ENCODE measurements at regions not wholly inside any gene's neighbourhood (a gene's known extent, or its start where the extent isn't known, plus 50 kb on each side); places are given as distances from the start of the nearest gene placed in this dataset.

GRCh38 chr2:43138441-43138840 is 88.0 kb downstream of the ZFP36L2 start:
- Histone ChIP-seq H3K27me3 (replicated peaks in 1 of 2; ENCODE audit: control insufficient read depth in 2 of 2, insufficient read depth in 2 of 2, low read length in 1 of 2) (no peaks in the 10 kb centered on the region), H3K4me1 (ENCODE audit: control insufficient read depth, insufficient read depth, low read length) (peaks cover 37% of the 10 kb centered on the region), H4K20me1 (ENCODE audit: control insufficient read depth, insufficient read depth) (no peaks in the 10 kb centered on the region), H3K4me3 (no peak overlapping the region), H2AFZ (ENCODE audit: control insufficient read depth, low read depth, low read length) (no peak overlapping the region), H3K9ac (ENCODE audit: control insufficient read depth, insufficient read depth, low read length) (no peak overlapping the region), H3K79me2 (ENCODE audit: control insufficient read depth, insufficient read depth, low read length) (no peaks in the 10 kb centered on the region), H3K9me3 (replicated peaks; ENCODE audit: control insufficient read depth, insufficient read depth, low read length) (no peaks in the 10 kb centered on the region), H3K27ac (ENCODE audit: control insufficient read depth, insufficient read depth) (no peak overlapping the region), H3K4me2 (ENCODE audit: control insufficient read depth, insufficient read depth) (no peak overlapping the region), H3K36me3 (ENCODE audit: control insufficient read depth in 2 of 2, insufficient read depth in 2 of 2, low read length in 1 of 2) (no peaks in the 10 kb centered on the region)
- CTCF ChIA-PET = interaction anchor here (0.6 to 3.1 kb wide), 6 partner anchors 31 to 480 kb away, joined by 3 to 21 read pairs (median 4); no protein-coding TSS in a partner anchor
- DNase-seq (ENCODE audit: low read depth, low spot score) (no peak), FAIRE-seq (no peak), ATAC-seq (no peak)
- SMC1A ChIA-PET (ENCODE audit: uncharacterized antibody, unreplicated experiment) = interaction anchor here (0.6 to 2.2 kb wide), 5 partner anchors 9 to 346 kb away, joined by 3 to 13 read pairs (median 5); no protein-coding TSS in a partner anchor
- no peak for TF ChIP-seq BCLAF1 (IDR thresholded peaks at IDR 0.05)
- TF ChIP-seq RFX5 (IDR thresholded peaks at IDR 0.05; ENCODE audit: low read depth, low read length) = no peak
- TF ChIP-seq ZSCAN29 (IDR thresholded peaks at IDR 0.05) = no peak
- no peak for TF ChIP-seq SIN3A (IDR thresholded peaks at IDR 0.05; ENCODE audit: low read depth, low read length)
- TF ChIP-seq NR2F1 (conservative IDR thresholded peaks at IDR 0.05) = no peak
- TF ChIP-seq ZBTB33 (IDR thresholded peaks at IDR 0.05) = no peak
- no peak for TF ChIP-seq POU2F2 (IDR thresholded peaks at IDR 0.05; ENCODE audit: borderline replicate concordance, low read depth, low read length)
- no peak for TF ChIP-seq SP1 (IDR thresholded peaks at IDR 0.05; ENCODE audit: low read depth, low read length)
- no peak for TF ChIP-seq BCL3 (IDR thresholded peaks at IDR 0.05; ENCODE audit: borderline replicate concordance, insufficient read depth, low read depth, low read length, poor library complexity, severe bottlenecking)
- TF ChIP-seq PAX8 (IDR thresholded peaks at IDR 0.05) = no peak
- no peak for TF ChIP-seq SKIL (IDR thresholded peaks at IDR 0.05; ENCODE audit: low read depth, poor library complexity, severe bottlenecking)
- no peak for TF ChIP-seq ZNF592 (IDR thresholded peaks at IDR 0.05)
- intact Hi-C loops (cut with micrococcal nuclease; ENCODE audit: unreplicated experiment) (no loop called here), in situ Hi-C loops (cut with MboI) (no loop called here)
- BruUV-seq (replicated peaks) = no TSS peak
- POLR2A ChIA-PET = interaction anchor here (0.6 to 1.2 kb wide), 2 partner anchors 46 to 88 kb away, joined by 6 read pairs; partner anchors contain the start of gene ZFP36L2
- RAD21 ChIA-PET (ENCODE audit: unreplicated experiment) = interaction anchor here (0.8 to 1.5 kb wide), 3 partner anchors 15 to 347 kb away, joined by 3 to 4 read pairs (median 4); no protein-coding TSS in a partner anchor
- WGBS (ENCODE audit: insufficient coverage, insufficient replicate concordance, low lambda C conversion rate, missing lambda C conversion rate) = 63% methylated on average over 3 of the region's 3 CpGs
